IMR-90 (cell line): ENCODE measurements at regions not wholly inside any gene's neighbourhood (a gene's known extent, or its start where the extent isn't known, plus 50 kb on each side); places are given as distances from the start of the nearest gene placed in this dataset.

Experiments
- ATAC-seq: fragments of 200-7000 bp; cut with Tn5 transposase; 2 replicates; pipeline ENCODE4 v1.9.1; 2020; ENCODE audit warnings: low read depth, mild to moderate bottlenecking, moderate library complexity
- BruUV-seq: library from RNA; stranded (reverse); fragments of 400-500 nt; replicated peaks from 2 replicates; lab custom pipeline; 2021; lab: Mats Ljungman, UMichigan
- CTCF ChIA-PET: fragments of 300-600 bp; formaldehyde crosslinking; extraction: SDS; loops from one replicate; lab custom pipeline; 2021; ENCODE audit warnings: antibody characterized with exemption; lab: Yijun Ruan, JAX
- POLR2A ChIA-PET: fragments of 300-600 bp; sonication (Branson Sonifier 250); formaldehyde crosslinking; loops from one replicate; lab custom pipeline; 2022; ENCODE audit warnings: antibody characterized with exemption; ENCODE audit not compliant: unreplicated experiment; lab: Charles Lee
- DNase-seq: peaks from one replicate; pipeline ENCODE4 v3.0.0; 2013
- H2AFZ ChIP-seq: replicated peaks from 2 replicates; pipeline ENCODE3; 2013; ENCODE audit warnings: low read length, mild to moderate bottlenecking; ENCODE audit not compliant: poor library complexity
- H2AK5ac ChIP-seq: 2 replicates; pipeline ENCODE4 v1.6.1; 2013; ENCODE audit warnings: low read depth, low read length, inconsistent platforms
- H2AK9ac ChIP-seq: replicated peaks from 2 replicates; pipeline ENCODE3; 2013; ENCODE audit warnings: mild to moderate bottlenecking, low read depth, low read length, moderate library complexity; ENCODE audit not compliant: poor library complexity
- H2BK120ac ChIP-seq: 2 replicates; pipeline ENCODE4 v1.6.1; 2013; ENCODE audit warnings: low read depth, low read length, inconsistent platforms
- H2BK15ac ChIP-seq: 3 replicates; pipeline ENCODE4 v1.6.1; 2013; ENCODE audit warnings: low read depth, low read length, inconsistent platforms
- H2BK20ac ChIP-seq: 2 replicates; pipeline ENCODE4 v1.6.1; 2013; ENCODE audit warnings: low read depth, mild to moderate bottlenecking, inconsistent platforms, low read length, moderate library complexity
- H2BK5ac ChIP-seq: 2 replicates; pipeline ENCODE4 v1.6.1; 2013; ENCODE audit warnings: mild to moderate bottlenecking, low read depth, low read length, inconsistent platforms; ENCODE audit not compliant: poor library complexity, severe bottlenecking
- H3K14ac ChIP-seq: replicated peaks from 2 replicates; pipeline ENCODE4 v1.6.1; 2013; ENCODE audit warnings: low read depth, low read length, inconsistent platforms
- H3K18ac ChIP-seq: 2 replicates; pipeline ENCODE4 v1.6.1; 2013; ENCODE audit warnings: low read depth, low read length, control low read depth
- H3K23ac ChIP-seq: 2 replicates; pipeline ENCODE4 v1.6.1; 2013; ENCODE audit warnings: low read depth, low read length, inconsistent platforms
- H3K27ac ChIP-seq: 2 replicates; pipeline ENCODE4 v1.5.1; 2013; ENCODE audit warnings: mild to moderate bottlenecking, control low read depth, low read length; ENCODE audit not compliant: insufficient read depth
- H3K27me3 ChIP-seq: 2 replicates; pipeline ENCODE4 v1.6.1; 2013; ENCODE audit warnings: low read length; ENCODE audit not compliant: control insufficient read depth, insufficient read depth
- H3K36me3 ChIP-seq: 2 replicates; pipeline ENCODE4 v1.6.1; 2013; ENCODE audit warnings: low read length, mixed read lengths; ENCODE audit not compliant: control insufficient read depth, insufficient read depth
- H3K4ac ChIP-seq: 2 replicates; pipeline ENCODE4 v1.6.1; 2013; ENCODE audit warnings: low read depth, low read length, inconsistent platforms
- H3K4me1 ChIP-seq: 2 replicates; pipeline ENCODE4 v1.6.1; 2013; ENCODE audit warnings: low read length, mixed read lengths; ENCODE audit not compliant: control insufficient read depth, insufficient read depth
- H3K4me2 ChIP-seq: 2 replicates; pipeline ENCODE4 v1.6.1; 2013; ENCODE audit warnings: low read depth, mild to moderate bottlenecking, control low read depth, low read length, moderate library complexity
- H3K4me3 ChIP-seq: 2 replicates; pipeline ENCODE4 v1.5.1; 2013; ENCODE audit warnings: low read depth, mild to moderate bottlenecking, control low read depth, low read length, moderate library complexity; ENCODE audit not compliant: insufficient read depth
- H3K56ac ChIP-seq: 2 replicates; pipeline ENCODE4 v1.6.1; 2013; ENCODE audit warnings: low read length, inconsistent platforms; ENCODE audit not compliant: insufficient read depth; ENCODE audit errors: extremely low read depth
- H3K79me1 ChIP-seq, 2 experiments: 2 replicates each; pipeline ENCODE4 v1.6.1; 2013; ENCODE audit warnings: low read length in 2 of 2, inconsistent platforms in 1 of 2, low read depth in 1 of 2
- H3K9ac ChIP-seq: 2 replicates; pipeline ENCODE4 v1.6.1; 2013; ENCODE audit warnings: low read depth, low read length, control low read depth
- H3K9me1 ChIP-seq: 2 replicates; pipeline ENCODE4 v1.6.1; 2013; ENCODE audit warnings: low read length, inconsistent platforms; ENCODE audit not compliant: insufficient read depth
- H3K9me3 ChIP-seq: 2 replicates; pipeline ENCODE4 v1.6.1; 2013; ENCODE audit warnings: low read length; ENCODE audit not compliant: control insufficient read depth, insufficient read depth
- H4K20me1 ChIP-seq: 2 replicates; pipeline ENCODE4 v1.6.1; 2013; ENCODE audit warnings: low read length, inconsistent platforms; ENCODE audit not compliant: insufficient read depth
- H4K5ac ChIP-seq: 2 replicates; pipeline ENCODE4 v1.6.1; 2013; ENCODE audit warnings: mild to moderate bottlenecking, low read depth, low read length, control low read depth
- H4K8ac ChIP-seq, 2 experiments: 2 replicates each; pipeline ENCODE4 v1.6.1; 2013; ENCODE audit warnings: low read depth in 2 of 2, low read length in 2 of 2, control low read depth in 1 of 2, inconsistent platforms in 1 of 2
- H4K91ac ChIP-seq: 2 replicates; pipeline ENCODE4 v1.6.1; 2013; ENCODE audit warnings: low read depth, low read length, inconsistent platforms; ENCODE audit not compliant: insufficient read depth
- CEBPB ChIP-seq: IDR thresholded peaks from 2 replicates; pipeline ENCODE4 v1.6.1; 2012; ENCODE audit warnings: low read depth, low read length, improper control_type of control experiment
- CHD1 ChIP-seq: IDR thresholded peaks from 2 replicates; pipeline ENCODE4 v1.6.1; 2012; ENCODE audit warnings: low read depth, low read length, improper control_type of control experiment
- FOS ChIP-seq: fragments of 150-350 bp; IDR thresholded peaks from 2 replicates; pipeline ENCODE4 v1.6.1; 2016; ENCODE audit warnings: low read depth, low read length
- MAFK ChIP-seq: IDR thresholded peaks from 2 replicates; pipeline ENCODE4 v1.6.1; 2012; ENCODE audit warnings: low read depth, low read length, improper control_type of control experiment
- MAZ ChIP-seq: IDR thresholded peaks from 2 replicates; pipeline ENCODE4 v1.6.1; 2012; ENCODE audit warnings: low read depth, mild to moderate bottlenecking, low read length, improper control_type of control experiment, moderate library complexity, borderline replicate concordance
- NFE2L2 ChIP-seq: fragments of 150-350 bp; IDR thresholded peaks from 2 replicates; pipeline ENCODE4 v1.6.1; 2016; ENCODE audit warnings: low read depth, mild to moderate bottlenecking, low read length
- POLR2A ChIP-seq: IDR thresholded peaks from 2 replicates; pipeline ENCODE4 v1.6.1; 2012; ENCODE audit warnings: mild to moderate bottlenecking, low read depth, low read length
- RAD21 ChIP-seq: IDR thresholded peaks from 2 replicates; pipeline ENCODE4 v1.6.1; 2012; ENCODE audit warnings: low read length, improper control_type of control experiment
- RCOR1 ChIP-seq: IDR thresholded peaks from 2 replicates; pipeline ENCODE4 v1.6.1; 2012; ENCODE audit warnings: mild to moderate bottlenecking, low read length, improper control_type of control experiment; ENCODE audit not compliant: insufficient replicate concordance
- RFX5 ChIP-seq: IDR thresholded peaks from 2 replicates; pipeline ENCODE4 v1.8.0; 2012; ENCODE audit warnings: low read depth, mild to moderate bottlenecking, low read length, moderate library complexity
- SMC3 ChIP-seq: fragments of 150-350 bp; IDR thresholded peaks from 2 replicates; pipeline ENCODE4 v1.6.1; 2016; ENCODE audit warnings: low read depth, mild to moderate bottlenecking, antibody characterized with exemption, low read length, moderate library complexity
- WGBS, 2 experiments: methylation state at CpG; one replicate each; pipeline versions ENCODE4 v1.1.5 to v1.1.7; 2013; ENCODE audit warnings: missing lambda C conversion rate in 2 of 2; ENCODE audit not compliant: insufficient read length in 1 of 2; ENCODE audit errors: extremely low coverage in 2 of 2; 5-methylcytosine and 5-hydroxymethylcytosine counted together
- dilution Hi-C: fragments of 300-500 bp; cut with HindIII; formaldehyde crosslinking; loops from one replicate; pipeline ENCODE4 v1.14.3; 2018; ENCODE audit warnings: low sequenced_read_pairs; ENCODE audit not compliant: unreplicated experiment
- in situ Hi-C: fragments of 300-500 bp; cut with MboI; formaldehyde crosslinking; loops from 3 replicates; pipeline ENCODE4 v1.14.3; 2019; ENCODE audit warnings: low sequenced_read_pairs, inconsistent platforms, mixed read lengths
- intact Hi-C: fragments of 100-400 bp; cut with micrococcal nuclease; formaldehyde crosslinking; loops from 2 replicates; pipeline ENCODE4 v1.10.0; 2022
- TF ChIP-seq, protein P1 (sequence below): fragments of 150-350 bp; IDR thresholded peaks from 2 replicates; pipeline ENCODE4 v1.6.1; 2016; ENCODE audit warnings: low read depth, mild to moderate bottlenecking, low read length, moderate library complexity, borderline replicate concordance
- TF ChIP-seq, protein P2 (sequence below): fragments of 150-350 bp; IDR thresholded peaks from 2 replicates; pipeline ENCODE4 v1.6.1; 2017; ENCODE audit warnings: mild to moderate bottlenecking, antibody characterized with exemption, low read length, low read depth
- TF ChIP-seq, protein P3 (sequence below): conservative IDR thresholded peaks from 2 replicates; pipeline ENCODE4 v1.5.1; 2012; ENCODE audit warnings: mild to moderate bottlenecking, low read depth, low read length, improper control_type of control experiment

DNA sequence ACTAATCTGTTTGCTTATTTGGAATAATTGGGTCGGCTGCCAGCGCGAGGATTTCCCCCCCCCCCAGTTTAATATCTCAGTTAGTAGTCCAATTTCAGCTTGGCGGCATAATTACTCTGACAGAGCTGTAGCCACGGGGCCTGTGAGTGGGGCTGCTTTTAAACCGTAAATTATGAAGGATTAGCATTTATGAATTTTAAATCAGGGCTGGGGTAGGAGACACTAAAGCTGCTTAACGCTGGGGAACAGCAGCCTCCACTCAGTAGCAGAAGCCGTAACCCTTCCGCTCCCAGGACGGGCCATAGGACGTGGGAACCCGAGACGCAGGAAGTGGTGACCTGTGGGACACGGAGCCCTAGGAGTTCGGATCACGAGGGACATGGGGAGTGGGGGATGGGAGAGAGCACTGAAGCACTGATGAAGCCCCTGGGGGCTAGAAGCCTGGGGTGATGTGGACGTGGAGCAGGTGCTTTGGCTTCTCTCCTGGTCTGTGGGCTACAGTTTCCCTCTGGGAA lies 66.2 kb upstream of the LMO1 start:
- ChIA-PET POLR2A (no interaction called here), CTCF (interaction anchor here (0.6 kb wide), 1 partner anchor 14 kb away, joined by 3 read pairs; no protein-coding TSS in a partner anchor)
- Histone ChIP-seq H3K56ac (no peak overlapping the region), H3K27ac (no peak overlapping the region), H2AK9ac (no peak overlapping the region), H2AK5ac (no peak overlapping the region), H2AFZ (no peak overlapping the region), H3K18ac (no peak overlapping the region), H2BK20ac (no peak overlapping the region), H4K5ac (no peak overlapping the region), H4K8ac (no peak overlapping the region), H2BK5ac (no peak overlapping the region), H3K4me1 (peaks cover 3% of the 10 kb centered on the region; the same call in 1 of the 2 replicates), H2BK15ac (no peak overlapping the region), H4K91ac (no peak overlapping the region), H3K4ac (no peak overlapping the region), H3K9me1 (no peaks in the 10 kb centered on the region), H3K14ac (no peak overlapping the region), H3K9me3 (no peaks in the 10 kb centered on the region), H3K27me3 (peaks cover 11% of the 10 kb centered on the region), H3K9ac (no peak overlapping the region), H3K79me1 (no peaks in the 10 kb centered on the region), H3K36me3 (no peaks in the 10 kb centered on the region), H3K23ac (no peak overlapping the region), H4K20me1 (no peaks in the 10 kb centered on the region), H3K4me3 (no peak overlapping the region), H3K4me2 (no peak overlapping the region), H2BK120ac (no peak overlapping the region)
- no peak for DNase-seq
- intact Hi-C loops: loop anchor here (2.0 kb wide), 1 partner anchor 237 kb away; no protein-coding TSS in a partner anchor
- ATAC-seq: no peak
- TF ChIP-seq NFE2L2: no peak
- no peak for TF ChIP-seq CEBPB
- no peak for TF ChIP-seq MAZ
- TF ChIP-seq, protein P1, sequence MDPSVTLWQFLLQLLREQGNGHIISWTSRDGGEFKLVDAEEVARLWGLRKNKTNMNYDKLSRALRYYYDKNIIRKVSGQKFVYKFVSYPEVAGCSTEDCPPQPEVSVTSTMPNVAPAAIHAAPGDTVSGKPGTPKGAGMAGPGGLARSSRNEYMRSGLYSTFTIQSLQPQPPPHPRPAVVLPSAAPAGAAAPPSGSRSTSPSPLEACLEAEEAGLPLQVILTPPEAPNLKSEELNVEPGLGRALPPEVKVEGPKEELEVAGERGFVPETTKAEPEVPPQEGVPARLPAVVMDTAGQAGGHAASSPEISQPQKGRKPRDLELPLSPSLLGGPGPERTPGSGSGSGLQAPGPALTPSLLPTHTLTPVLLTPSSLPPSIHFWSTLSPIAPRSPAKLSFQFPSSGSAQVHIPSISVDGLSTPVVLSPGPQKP: no peak
- no peak for TF ChIP-seq POLR2A
- TF ChIP-seq MAFK: no peak
- no peak for TF ChIP-seq CHD1
- TF ChIP-seq RCOR1: no peak
- TF ChIP-seq SMC3: no peak
- TF ChIP-seq RFX5: no peak
- TF ChIP-seq, protein P2, sequence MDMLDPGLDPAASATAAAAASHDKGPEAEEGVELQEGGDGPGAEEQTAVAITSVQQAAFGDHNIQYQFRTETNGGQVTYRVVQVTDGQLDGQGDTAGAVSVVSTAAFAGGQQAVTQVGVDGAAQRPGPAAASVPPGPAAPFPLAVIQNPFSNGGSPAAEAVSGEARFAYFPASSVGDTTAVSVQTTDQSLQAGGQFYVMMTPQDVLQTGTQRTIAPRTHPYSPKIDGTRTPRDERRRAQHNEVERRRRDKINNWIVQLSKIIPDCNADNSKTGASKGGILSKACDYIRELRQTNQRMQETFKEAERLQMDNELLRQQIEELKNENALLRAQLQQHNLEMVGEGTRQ: no peak
- TF ChIP-seq FOS: no peak
- no peak for TF ChIP-seq RAD21
- TF ChIP-seq, protein P3, sequence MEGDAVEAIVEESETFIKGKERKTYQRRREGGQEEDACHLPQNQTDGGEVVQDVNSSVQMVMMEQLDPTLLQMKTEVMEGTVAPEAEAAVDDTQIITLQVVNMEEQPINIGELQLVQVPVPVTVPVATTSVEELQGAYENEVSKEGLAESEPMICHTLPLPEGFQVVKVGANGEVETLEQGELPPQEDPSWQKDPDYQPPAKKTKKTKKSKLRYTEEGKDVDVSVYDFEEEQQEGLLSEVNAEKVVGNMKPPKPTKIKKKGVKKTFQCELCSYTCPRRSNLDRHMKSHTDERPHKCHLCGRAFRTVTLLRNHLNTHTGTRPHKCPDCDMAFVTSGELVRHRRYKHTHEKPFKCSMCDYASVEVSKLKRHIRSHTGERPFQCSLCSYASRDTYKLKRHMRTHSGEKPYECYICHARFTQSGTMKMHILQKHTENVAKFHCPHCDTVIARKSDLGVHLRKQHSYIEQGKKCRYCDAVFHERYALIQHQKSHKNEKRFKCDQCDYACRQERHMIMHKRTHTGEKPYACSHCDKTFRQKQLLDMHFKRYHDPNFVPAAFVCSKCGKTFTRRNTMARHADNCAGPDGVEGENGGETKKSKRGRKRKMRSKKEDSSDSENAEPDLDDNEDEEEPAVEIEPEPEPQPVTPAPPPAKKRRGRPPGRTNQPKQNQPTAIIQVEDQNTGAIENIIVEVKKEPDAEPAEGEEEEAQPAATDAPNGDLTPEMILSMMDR: no peak
- no TSS peak for BruUV-seq
- dilution Hi-C loops: no loop called here
- 0% methylated on average over 1 of the region's 17 CpGs; no CpG with 5 or more reads in 1 of the 2 experiments for WGBS, 2 experiments
- in situ Hi-C loops: loop anchor here (10.0 kb wide), 1 partner anchor 235 kb away; no protein-coding TSS in a partner anchor
